ENCODE measurements at regions not wholly inside any gene's neighbourhood (a gene's known extent, or its start where the extent isn't known, plus 50 kb on each side); places are given as distances from the start of the nearest gene placed in this dataset.
"Not testable (repeated sequence)": the region's sequence is repeated elsewhere in the genome, so short reads cannot be mapped to it uniquely, and the experiment has no call there.

DNA sequence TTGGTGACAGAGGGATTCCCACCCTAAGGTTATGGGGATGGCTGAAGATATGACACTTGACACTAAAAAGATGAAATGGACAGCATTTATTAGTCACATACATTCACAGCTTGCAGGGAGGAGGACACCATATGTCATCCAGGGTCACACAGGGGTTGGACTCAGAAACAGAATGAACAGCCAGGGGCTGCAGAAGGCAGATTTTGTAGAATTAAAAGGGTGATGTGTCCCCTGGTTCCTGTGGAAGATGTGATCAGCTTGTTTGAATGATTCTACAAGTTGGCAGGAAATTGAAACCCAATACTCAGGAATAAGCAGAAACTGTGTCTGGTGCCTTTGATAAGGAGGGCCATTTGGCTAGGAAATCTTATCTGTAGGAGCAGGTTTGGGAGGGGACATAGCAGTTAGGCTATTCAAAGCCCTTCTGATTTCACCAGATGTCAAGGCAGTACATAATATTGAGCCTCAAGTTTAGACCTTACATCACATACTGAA is 102.3 kb upstream of the GRIN3A start:
- no peak for DNase-seq

DNA sequence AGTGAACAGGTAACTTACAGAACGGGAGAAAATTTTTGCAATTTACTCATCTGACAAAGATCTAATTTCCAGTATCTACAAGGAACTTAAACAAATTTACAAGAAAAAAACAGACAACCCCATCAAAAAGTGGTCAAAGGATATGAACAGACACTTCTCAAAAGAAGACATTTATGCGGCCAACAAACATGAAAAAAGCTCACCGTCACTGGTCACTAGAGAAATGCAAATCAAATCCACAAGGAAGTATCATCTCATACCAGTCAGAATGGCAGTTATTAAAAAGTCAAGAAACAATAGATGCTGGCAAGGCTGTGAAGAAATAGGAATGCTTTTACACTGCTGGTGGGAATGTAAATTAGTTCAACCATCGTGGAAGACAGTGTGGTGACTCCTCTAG is 100.5 kb upstream of the GRIN3A start:
- DNase-seq, result not testable (repeated sequence)

DNA sequence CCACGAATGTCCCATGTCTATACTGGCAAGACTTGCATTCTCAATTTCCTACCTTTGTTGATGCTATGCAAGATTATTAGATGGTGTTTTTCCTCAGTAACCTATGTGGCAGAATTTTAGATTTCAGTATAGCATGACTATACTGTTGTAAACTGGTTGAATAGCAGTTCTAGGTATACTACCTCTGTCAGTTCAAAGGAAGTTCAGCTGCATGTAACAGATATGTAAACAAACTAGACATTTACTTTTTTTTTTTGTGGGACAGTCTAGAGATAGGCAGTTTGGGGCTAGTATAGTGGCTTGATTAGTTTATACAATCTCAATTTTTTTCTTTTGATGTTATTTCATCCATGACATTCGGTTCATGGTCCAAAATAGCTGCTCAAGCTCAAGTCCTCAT is 97.6 kb upstream of the GRIN3A start:
- DNase-seq, result no peak

DNA sequence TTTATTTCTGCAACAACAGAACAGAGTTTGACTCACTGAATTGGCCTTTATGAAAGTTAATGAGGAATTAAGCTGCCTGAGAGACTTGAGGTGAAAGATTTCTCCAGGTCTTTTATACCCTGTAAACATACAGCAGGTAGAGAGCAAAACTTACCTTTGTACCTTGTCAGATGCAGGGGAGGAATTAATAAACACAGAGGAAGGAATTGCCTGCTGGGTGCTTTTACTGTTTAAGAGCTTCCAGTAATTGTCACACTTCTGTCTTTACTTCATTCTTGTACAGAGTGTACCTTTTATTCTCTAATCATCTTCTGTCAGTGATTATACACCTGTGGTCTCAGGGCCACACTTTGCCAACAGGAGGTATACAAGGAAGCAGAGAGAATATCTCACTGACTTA is 94.0 kb upstream of the GRIN3A start:
- no peak for DNase-seq

DNA sequence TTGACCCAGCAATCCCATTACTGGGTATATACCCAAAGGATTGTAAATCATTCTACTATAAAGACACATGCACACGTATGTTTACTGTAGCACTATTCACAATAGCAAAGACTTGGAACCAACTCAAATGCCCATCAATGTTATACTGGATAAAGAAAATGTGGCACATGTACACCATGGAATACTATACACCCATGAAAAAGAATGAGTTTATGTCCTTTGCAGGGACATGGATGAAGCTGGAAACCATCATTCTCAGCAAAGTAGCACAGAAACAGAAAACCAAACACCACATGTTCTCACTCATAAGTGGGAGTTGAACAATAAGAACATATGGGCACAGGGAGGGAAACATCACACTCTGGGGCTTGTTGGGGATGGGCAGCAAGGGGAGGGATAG is 83.0 kb upstream of the GRIN3A start:
- not testable (repeated sequence) for DNase-seq

DNA sequence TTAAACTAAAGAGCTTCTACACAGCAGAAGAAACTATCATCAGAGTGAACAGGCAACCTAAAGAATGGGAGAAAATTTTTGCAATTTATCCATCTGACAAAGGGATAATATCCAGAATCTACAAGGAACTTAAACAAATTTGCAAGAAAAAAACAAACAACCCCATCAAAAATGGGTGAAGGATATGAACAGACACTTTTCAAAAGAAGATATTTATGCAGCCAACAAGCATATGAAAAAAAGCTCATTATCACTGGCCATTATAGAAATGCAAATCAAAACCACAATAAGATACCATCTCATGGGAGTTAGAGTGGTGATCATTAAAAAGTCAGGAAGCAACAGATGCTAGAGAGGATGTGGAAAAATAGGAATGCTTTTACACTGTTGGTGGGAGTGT is 82.5 kb upstream of the GRIN3A start:
- not testable (repeated sequence) for DNase-seq

DNA sequence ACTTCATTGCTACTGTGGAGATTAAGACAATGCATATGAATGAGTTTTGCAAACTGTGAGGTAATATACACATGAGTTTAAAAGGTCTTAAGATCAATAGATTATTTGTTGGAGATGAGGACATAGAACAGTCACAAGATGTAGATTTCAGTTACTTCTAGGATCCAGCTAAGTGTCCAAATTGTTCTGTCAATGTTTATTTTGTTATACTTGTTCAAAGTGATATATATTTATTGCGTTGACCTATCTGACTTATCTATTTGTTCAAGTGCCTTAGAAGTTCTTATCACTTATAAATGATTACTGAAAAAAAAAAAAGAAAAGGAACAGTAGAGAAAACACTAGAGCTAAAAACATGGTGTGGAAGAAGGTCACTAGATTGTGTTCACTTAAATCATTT is 75.6 kb upstream of the GRIN3A start:
- no peak for DNase-seq

DNA sequence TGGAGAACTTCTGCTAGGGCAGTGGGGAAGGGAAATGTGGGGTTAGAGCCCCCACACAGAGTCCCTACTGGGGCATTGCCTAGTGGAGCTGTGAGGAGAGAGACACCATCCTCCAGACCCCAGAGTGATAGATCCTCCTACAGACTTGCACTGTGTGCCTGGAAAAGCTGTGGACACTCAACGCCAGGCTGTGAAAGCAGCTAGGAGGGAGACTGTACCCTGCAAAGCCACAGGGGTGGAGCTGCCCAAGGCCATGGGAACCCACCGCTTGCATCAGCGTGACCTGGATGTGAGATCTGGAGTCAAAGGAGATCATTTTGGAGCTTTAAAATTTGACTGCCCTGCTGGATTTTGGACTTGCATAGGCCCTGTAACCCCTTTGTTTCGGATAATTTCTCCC is 69.4 kb upstream of the GRIN3A start:
- not testable (repeated sequence) for DNase-seq

DNA sequence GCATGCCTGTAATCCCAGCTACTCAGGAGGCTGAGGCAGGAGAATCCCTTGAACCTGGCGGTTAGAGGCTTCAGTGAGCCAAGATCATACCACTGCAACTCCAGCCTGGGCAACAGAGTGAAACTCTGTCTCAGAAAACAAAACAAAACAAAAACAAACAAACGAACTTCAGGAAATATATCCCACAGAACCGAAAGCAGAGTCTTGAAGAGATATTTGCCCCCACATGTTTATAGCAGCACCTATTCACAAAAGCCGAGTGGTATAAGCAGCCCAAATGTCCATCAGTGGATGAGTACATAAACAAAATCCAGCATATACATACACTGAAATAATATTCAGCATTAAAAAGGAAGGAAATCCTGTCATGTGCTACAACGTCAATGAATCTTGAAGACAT is 57.6 kb upstream of the GRIN3A start:
- no peak for DNase-seq

DNA sequence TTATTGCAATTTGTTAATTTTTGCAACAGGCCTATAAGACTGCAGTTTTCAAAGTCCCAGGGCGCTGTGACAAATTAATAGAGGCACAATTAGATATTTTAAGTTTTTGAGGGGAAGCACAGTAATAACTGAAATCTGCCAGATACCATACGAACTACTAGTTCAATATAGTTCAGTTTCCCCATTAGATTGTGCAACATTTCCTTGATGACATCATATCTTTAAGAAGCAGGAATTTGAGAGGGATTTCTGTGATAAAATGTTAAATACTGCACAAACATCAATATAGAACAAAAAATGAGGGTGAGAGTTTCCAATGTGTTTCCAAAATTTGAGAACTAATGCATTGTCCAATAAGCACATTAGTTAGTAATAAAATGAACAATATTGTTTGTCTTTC is 56.7 kb upstream of the GRIN3A start:
- DNase-seq, result no peak

DNA sequence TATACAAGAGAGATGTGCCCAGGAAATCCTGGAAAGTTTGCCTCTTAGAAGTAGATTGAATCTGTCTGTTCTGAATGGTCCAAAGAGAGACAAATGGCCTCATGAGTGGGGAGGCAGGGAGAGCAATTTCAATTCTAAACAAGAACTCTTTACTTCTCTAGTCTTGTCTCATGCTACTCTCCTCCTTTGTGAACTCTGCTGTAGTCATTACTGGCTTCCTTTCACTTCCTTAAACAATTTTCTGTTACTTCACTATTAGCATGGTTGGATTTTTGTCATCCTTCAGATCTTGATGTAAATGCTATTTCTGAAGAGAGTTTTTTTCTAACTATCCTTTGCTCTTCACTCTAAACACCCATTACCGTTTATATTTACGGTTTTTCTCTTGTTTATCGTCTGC is 54.0 kb upstream of the GRIN3A start:
- no peak for DNase-seq

DNA sequence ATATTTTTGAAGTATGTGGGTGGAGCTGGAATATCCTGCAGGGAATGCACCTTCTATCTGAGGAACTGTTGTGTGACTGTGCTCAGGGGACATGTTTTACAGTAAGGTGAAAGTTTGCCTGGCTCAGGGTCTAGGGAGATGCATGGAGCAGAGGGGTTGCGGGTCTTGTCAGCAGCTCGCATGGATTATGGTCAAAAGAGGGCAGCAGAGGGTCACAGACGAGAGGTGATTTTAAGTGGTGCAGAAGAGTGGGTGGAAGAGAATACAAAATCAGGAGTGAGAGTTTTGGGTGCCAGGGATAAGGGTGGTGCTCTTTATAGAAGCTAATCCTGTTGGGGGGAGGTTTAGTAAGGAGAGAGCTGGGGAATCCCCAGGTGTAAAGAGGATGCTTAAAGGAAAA is 53.5 kb upstream of the GRIN3A start:
- DNase-seq, result peak; percentile 26

DNA sequence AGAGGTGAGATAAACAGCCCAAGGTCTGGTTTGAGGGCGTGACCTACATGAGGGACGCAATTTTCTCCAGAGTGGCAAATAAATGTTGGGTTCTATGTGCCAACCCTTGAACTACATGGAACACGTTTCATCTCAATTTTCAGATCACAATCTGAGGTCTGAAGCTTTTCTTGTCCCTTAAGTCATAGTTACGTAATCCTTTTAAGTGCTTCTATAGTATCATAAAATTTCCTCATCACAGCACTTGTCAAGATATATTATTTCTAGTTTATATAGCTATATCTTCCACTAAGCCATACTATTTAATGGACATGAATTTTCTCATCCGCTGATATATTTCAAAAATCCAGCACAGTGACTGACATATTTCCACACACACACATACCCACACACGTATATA is 53.1 kb upstream of the GRIN3A start:
- DNase-seq, result no peak
